Fibroblast of peridontal ligament (primary cell): ENCODE measurements at regions not wholly inside any gene's neighbourhood (a gene's known extent, or its start where the extent isn't known, plus 50 kb on each side); places are given as distances from the start of the nearest gene placed in this dataset.
"Not testable (repeated sequence)": the region's sequence is repeated elsewhere in the genome, so short reads cannot be mapped to it uniquely, and the experiment has no call there.

ENCODE experiments used
- DNase-seq: peaks from one replicate; pipeline ENCODE4 v3.0.0-alpha.2; 2010; ENCODE audit errors: extremely low read depth

- peak; percentile 11 for DNase-seq
Observed at GRCh38 chr3:10703875-10704274, 112.2 kb upstream of the SLC6A11 start.

DNA sequence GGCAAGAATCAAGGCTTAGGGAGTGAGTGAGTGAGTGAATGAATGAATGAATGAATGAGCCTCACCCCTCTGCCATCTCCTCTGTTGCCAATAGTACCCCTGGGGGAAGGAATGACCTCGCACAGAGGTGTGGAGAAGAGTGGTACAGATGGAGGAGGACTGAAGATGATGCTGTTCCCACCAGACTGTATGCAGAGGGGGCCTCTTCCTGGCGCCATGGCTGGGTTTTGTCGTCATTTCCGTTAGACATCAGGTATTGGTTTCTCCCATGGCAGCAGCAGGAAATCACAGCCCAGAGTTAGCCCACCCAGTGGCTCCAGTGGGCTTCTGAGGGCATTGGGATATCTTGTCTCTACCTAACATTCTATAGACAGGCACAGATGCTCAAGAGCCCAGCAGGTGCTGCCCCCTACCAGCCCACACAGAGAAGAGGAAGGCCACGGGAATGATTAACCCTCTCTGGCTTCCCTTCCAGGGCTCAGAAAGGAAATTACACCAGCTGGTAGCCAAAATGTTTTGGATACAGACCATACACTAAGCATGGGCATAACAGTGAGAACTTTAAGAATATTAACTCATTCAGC is 109.8 kb upstream of the SLC6A11 start:
- no peak for DNase-seq

DNA sequence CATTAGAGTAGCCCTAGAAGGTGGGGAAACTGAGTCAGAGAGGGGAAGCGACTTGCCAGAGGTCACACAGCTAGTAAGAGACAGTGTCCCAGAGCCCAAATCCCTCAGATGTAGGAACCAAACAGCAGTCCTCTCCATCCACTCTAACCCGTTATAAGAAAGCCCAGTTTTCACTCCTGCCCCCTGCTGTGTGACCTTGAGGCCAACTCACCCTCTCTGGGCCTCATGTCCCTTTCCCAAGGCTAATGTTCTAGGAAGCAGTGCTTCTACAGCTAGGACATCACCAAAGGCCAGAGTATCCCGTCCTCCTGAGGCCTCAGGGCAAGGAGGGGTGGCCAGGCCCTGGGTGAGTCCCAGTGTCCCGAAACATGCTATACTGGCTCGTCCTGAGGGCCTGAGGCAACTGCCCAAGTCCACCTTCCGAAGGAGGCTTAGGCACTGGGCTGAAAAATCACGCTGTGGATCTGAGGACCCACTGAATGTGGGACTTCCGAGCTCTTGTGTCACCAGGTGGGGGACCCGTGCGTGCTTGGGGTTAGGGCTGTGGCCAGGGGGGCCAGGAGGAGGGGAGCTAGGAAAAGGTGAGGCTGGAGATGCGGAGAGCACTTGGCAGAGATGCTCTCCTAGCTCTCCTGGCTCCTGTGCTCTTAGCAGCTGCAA is 109.2 kb upstream of the SLC6A11 start:
- DNase-seq, result no peak

DNA sequence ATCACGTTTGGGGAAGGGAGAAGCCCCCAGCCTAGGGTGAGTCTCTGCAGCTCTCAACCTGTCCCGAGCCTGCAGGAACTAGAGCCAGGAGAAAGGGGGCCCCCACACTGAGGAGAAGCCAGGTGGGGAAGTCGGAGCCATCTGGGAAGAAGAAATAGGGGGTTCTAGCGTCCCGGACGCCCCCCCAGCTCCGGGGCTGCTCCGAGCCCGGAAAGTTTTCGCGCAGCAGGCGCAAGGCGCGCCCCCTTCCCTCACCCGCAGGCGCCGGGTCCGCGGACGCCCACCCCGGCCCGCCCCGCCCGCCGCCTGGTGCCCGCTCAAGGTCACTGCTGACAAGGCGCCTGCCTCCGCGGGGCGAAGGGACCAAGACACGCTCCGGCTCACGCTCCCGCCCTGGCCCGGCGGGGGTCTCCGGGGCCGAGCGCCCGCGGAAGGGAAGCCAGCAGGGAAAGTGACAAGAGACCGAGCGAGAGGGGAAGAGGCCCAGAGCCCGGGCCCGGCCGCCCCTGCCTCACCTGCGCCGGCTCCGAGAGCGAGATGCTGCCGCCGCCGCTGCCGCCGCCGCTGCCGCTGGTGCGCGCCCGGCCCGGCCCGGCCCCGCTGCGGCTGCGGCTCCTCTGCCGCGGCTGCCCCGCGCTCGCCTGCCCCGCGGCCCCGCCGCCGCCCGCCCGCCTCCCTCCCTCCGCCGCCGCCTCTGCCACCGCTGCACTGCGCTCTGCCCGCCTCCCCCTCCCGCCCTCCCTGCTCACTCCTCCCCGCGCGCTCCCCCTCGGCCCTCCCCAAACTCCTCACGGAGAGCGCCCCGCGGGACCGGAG is 108.4 kb upstream of the SLC6A11 start:
- DNase-seq, result no peak

GRCh38 chr3:10708216-10708893 is 107.7 kb upstream of the SLC6A11 start:
- DNase-seq, result no peak

- no peak for DNase-seq
Observed at GRCh38 chr3:10709110-10709781, 106.8 kb upstream of the SLC6A11 start.

DNA sequence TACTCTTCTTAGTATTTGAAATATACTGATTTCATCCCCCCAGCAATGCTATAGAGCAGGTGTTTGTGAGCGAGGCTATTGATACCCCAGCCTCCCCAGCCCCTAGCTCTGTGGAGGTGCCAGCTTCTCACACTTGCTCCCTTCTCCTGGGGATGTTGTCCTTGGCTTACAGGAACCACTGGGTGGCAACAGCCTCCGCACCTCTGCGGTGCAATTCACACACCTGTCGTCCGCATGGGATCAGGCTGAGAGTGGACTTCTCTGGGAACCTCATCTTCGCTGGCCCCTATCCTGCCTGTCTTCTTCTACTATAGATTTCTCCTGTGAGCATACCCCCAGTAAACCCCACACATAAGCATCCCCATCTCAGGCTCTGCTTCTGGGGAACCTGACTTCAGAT is 103.9 kb upstream of the SLC6A11 start:
- DNase-seq, result no peak

DNA sequence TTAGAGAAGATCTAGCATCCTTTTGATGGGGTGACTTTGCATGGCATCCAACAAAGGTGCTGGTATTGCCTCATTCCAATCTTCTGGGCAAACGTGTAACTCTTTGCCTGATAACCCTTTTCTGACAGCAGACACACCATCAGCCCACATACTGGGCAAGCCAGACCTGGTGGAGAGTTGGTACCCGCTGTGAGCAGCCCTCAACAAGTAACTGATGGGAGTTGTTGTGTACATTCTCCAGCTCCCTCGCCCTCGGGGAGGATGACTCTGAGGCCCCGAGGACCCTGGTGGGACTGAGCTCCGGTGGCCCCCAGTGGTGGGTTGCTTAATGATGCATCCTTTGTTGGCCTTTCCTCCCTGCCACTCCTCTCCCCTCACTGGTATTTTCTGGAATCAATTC is 102.4 kb upstream of the SLC6A11 start:
- DNase-seq, result no peak

GRCh38 chr3:10715886-10716285 is 100.1 kb upstream of the SLC6A11 start:
- DNase-seq, result no peak

- DNase-seq, result no peak
Observed at GRCh38 chr3:10716964-10717363, 99.1 kb upstream of the SLC6A11 start.

- DNase-seq, result no peak
Observed at GRCh38 chr3:10717756-10718155, 98.3 kb upstream of the SLC6A11 start.

- DNase-seq, result no peak
Observed at GRCh38 chr3:10721101-10721500, 94.9 kb upstream of the SLC6A11 start.

- no peak for DNase-seq
Observed at GRCh38 chr3:10722911-10723310, 93.1 kb upstream of the SLC6A11 start.

DNA sequence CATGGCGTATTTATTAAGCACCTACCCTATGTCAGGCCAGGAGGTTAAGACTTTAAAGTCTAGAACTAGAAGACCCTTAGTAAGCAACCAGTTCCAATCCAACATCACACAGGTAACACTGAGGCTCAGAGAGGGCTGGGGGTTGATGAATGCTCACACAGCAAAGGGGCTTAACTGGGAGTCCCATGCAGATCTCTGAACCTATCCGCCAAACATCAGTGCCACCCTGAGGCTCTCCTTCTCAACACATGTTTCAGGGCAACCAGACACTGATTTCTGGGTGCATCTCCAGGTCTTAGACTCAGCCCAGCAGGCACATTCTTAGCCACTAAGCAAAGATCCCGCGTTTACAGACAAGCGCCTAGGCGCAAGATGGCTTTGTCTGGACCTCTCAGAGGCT is 92.0 kb upstream of the SLC6A11 start:
- no peak for DNase-seq

DNA sequence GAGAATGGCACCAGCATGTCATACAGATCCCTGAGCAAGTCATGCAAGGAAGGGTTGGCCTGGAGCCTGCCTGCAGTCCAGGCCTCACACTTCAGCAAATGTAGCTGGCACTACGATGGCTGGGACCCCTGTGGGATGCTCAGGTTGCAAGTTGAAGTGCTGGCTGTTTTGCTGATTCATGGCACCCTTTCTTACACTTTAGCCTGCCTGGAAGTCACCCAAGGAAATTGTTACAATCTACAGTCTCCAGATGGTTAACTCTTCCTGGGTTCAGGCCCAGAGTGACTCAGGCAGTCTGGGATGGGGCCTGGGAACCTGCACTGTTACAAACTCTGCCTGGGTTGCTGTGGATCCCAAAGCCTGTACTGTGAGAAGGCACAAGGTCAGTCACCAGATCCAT is 91.0 kb upstream of the SLC6A11 start:
- peak; percentile 19 for DNase-seq

DNA sequence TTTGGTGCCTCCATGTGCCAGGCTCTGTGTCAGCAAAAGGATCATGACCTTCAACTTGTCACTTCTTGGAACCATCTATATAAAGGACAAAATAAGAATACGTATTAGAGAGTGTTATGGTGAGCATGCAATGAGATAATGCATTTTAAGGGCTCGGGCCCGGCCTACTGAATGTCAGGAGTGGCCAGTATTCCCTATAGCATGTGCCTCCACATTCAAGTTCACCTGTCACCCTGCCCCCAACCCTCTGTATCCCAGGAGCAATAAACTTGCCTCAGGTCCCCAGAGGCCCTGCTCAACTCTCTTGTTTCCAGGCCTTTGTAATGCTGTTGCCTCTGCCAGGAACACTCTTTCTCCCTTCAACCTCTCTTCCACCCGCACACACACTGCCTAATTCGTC is 90.2 kb upstream of the SLC6A11 start:
- no peak for DNase-seq

DNA sequence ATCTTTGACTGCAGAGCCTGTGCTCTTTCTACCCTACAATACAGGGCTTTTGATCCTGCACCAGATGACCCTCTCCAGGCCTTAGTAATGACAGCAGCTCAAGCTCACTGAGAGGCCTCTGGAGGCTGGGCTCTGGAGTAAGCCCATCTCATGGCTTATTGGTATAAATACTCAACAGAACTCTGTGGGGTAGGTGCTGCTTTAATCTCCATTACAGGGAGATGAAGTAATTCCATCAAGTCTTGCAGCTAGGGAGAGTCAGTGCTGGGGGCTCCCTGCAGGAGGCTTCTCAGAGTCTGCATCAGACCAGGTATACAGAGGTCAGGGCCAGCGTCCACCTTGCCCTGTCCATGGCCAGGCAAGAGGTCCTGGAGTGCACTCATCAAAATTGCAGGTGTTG is 89.2 kb upstream of the SLC6A11 start:
- no peak for DNase-seq

GRCh38 chr3:10729439-10729838 is 86.6 kb upstream of the SLC6A11 start:
- DNase-seq, result no peak

DNA sequence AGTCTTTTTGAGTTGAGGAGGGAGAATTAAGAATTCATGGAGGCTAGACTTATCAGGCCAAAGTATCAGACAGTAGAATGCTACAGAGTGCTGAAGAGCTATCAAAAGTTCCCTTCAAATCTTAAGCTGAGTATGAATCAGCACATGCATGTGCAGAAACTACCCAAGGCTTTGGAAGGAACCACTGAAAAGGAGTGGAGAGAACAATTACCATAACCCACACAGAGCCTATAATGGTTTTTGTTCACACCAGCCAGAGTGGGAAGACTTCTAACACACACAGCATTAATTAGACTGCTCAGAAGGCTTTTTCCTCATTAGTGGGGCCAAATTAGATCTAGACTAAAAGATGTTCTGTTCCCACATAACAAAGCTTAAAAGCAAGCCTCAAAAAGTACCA is 83.7 kb upstream of the SLC6A11 start:
- no peak for DNase-seq

GRCh38 chr3:10733297-10733696 is 82.7 kb upstream of the SLC6A11 start:
- no peak for DNase-seq

- not testable (repeated sequence) for DNase-seq
Observed at GRCh38 chr3:10736444-10736843, 79.6 kb upstream of the SLC6A11 start.

GRCh38 chr3:10737785-10738184 is 78.2 kb upstream of the SLC6A11 start:
- DNase-seq, result no peak
